ENCODE measurements at regions not wholly inside any gene's neighbourhood (a gene's known extent, or its start where the extent isn't known, plus 50 kb on each side); places are given as distances from the start of the nearest gene placed in this dataset.

- 72 to 79% methylated on average over 8 of the region's 8 CpGs for WGBS, 2 donors
- Histone ChIP-seq H3K4me1 (no peaks in the 10 kb centered on the region), H3K9me3 (no peaks in the 10 kb centered on the region), H3K36me3 (ENCODE audit: low read depth, missing control alignments) (no peaks in the 10 kb centered on the region), H3K27ac (no peak overlapping the region), H3K27me3 (no peaks in the 10 kb centered on the region), H3K4me3 (no peak overlapping the region)
- TF ChIP-seq POLR2A (IDR thresholded peaks at IDR 0.05), result no peak
- TF ChIP-seq CTCF (IDR thresholded peaks at IDR 0.05), result no peak
- no peak for DNase-seq
- intact Hi-C loops (cut with DNase I; ENCODE audit: low total_unique reads), result no loop called here
Measured at GRCh38 chr3:137108699-137109440, 151.1 kb downstream of the IL20RB start.

GRCh38 chr3:137110392-137110996 lies 152.7 kb downstream of the IL20RB start:
- Histone ChIP-seq H3K4me1 (no peaks in the 10 kb centered on the region), H3K9me3 (no peaks in the 10 kb centered on the region), H3K27ac (no peak overlapping the region), H3K36me3 (ENCODE audit: low read depth, missing control alignments) (no peaks in the 10 kb centered on the region), H3K27me3 (no peaks in the 10 kb centered on the region), H3K4me3 (no peak overlapping the region)
- TF ChIP-seq CTCF (IDR thresholded peaks at IDR 0.05) (peak; percentile 34 to 80 (median 73)), POLR2A (IDR thresholded peaks at IDR 0.05) (no peak)
- WGBS, 2 donors, result 43 to 44% methylated on average over 3 of the region's 3 CpGs
- no peak for DNase-seq
- intact Hi-C loops (cut with DNase I; ENCODE audit: low total_unique reads), result no loop called here

GRCh38 chr3:137111497-137111896 lies 153.7 kb downstream of the IL20RB start:
- H3K27me3 ChIP-seq, result no peaks in the 10 kb centered on the region
- no peak overlapping the region for H3K4me3 ChIP-seq
- TF ChIP-seq CTCF (IDR thresholded peaks at IDR 0.05) (no peak), POLR2A (IDR thresholded peaks at IDR 0.05) (no peak)
- H3K27ac ChIP-seq, result no peak overlapping the region
- no peak for DNase-seq
- H3K36me3 ChIP-seq (ENCODE audit: low read depth, missing control alignments), result no peaks in the 10 kb centered on the region
- WGBS, 2 donors, result 81 to 87% methylated on average over 8 of the region's 8 CpGs
- no peaks in the 10 kb centered on the region for H3K4me1 ChIP-seq
- H3K9me3 ChIP-seq, result no peaks in the 10 kb centered on the region
- intact Hi-C loops (cut with DNase I; ENCODE audit: low total_unique reads), result no loop called here

GRCh38 chr3:137116619-137117018 lies 158.8 kb downstream of the IL20RB start:
- H3K4me3 ChIP-seq, result no peak overlapping the region
- no peaks in the 10 kb centered on the region for H3K36me3 ChIP-seq (ENCODE audit: low read depth, missing control alignments)
- no peak for TF ChIP-seq CTCF (IDR thresholded peaks at IDR 0.05)
- no peak for TF ChIP-seq POLR2A (IDR thresholded peaks at IDR 0.05)
- H3K27ac ChIP-seq, result no peak overlapping the region
- H3K27me3 ChIP-seq, result no peaks in the 10 kb centered on the region
- no peaks in the 10 kb centered on the region for H3K4me1 ChIP-seq
- intact Hi-C loops (cut with DNase I; ENCODE audit: low total_unique reads), result no loop called here
- H3K9me3 ChIP-seq, result no peaks in the 10 kb centered on the region
- DNase-seq, result no peak
